OCI-LY7 (cell line): ENCODE measurements at regions not wholly inside any gene's neighbourhood (a gene's known extent, or its start where the extent isn't known, plus 50 kb on each side); places are given as distances from the start of the nearest gene placed in this dataset.

Source experiments
- BruUV-seq: library from RNA; stranded (reverse); fragments of 400-500 nt; replicated peaks from 2 replicates; lab custom pipeline; 2021; lab: Mats Ljungman, UMichigan
- CTCF ChIA-PET: fragments of 300-600 bp; sonication (Branson Sonifier 250); formaldehyde crosslinking; loops from one replicate; lab custom pipeline; 2022; ENCODE audit warnings: antibody characterized with exemption; ENCODE audit not compliant: unreplicated experiment; lab: Charles Lee
- POLR2A ChIA-PET: fragments of 300-600 bp; sonication (Branson Sonifier 250); formaldehyde crosslinking; loops from one replicate; lab custom pipeline; 2022; ENCODE audit warnings: antibody characterized with exemption; lab: Charles Lee
- DNase-seq: peaks from one replicate; pipeline ENCODE4 v3.0.0-alpha.2; 2015; ENCODE audit warnings: low spot score
- H2AFZ ChIP-seq: fragments of 200-600 bp; sonication (generic), shearing (Covaris generic); 2 replicates; pipeline ENCODE4 v1.6.1; 2014; ENCODE audit warnings: mild to moderate bottlenecking, antibody characterized with exemption, low read length, moderate library complexity
- H3K27ac ChIP-seq: fragments of 200-600 bp; sonication (generic); 2 replicates; pipeline ENCODE4 v1.5.1; 2014; ENCODE audit warnings: mixed run types, low read depth, mild to moderate bottlenecking, moderate library complexity, low read length, inconsistent platforms; ENCODE audit not compliant: poor library complexity, severe bottlenecking
- H3K36me3 ChIP-seq: fragments of 200-600 bp; sonication (generic); 2 replicates; pipeline ENCODE4 v1.6.1; 2014; ENCODE audit warnings: mild to moderate bottlenecking, antibody characterized with exemption, low read length, moderate library complexity, mixed read lengths; ENCODE audit not compliant: insufficient read depth
- H3K4me1 ChIP-seq: fragments of 200-600 bp; sonication (generic); 2 replicates; pipeline ENCODE4 v1.5.1; 2014; ENCODE audit warnings: mild to moderate bottlenecking, low read length; ENCODE audit not compliant: insufficient read depth, poor library complexity, severe bottlenecking
- H3K4me2 ChIP-seq: fragments of 200-600 bp; sonication (generic); 2 replicates; pipeline ENCODE4 v1.6.1; 2014; ENCODE audit warnings: mild to moderate bottlenecking, low read length
- H3K4me3 ChIP-seq: fragments of 200-600 bp; sonication (generic); 2 replicates; pipeline ENCODE4 v1.5.1; 2014; ENCODE audit warnings: mild to moderate bottlenecking, low read depth, low read length; ENCODE audit not compliant: poor library complexity, severe bottlenecking
- H3K79me2 ChIP-seq: fragments of 200-600 bp; sonication (generic); 2 replicates; pipeline ENCODE4 v1.6.1; 2016; ENCODE audit warnings: low read depth, mild to moderate bottlenecking, low read length, moderate library complexity, mixed read lengths; ENCODE audit not compliant: insufficient read depth
- H3K9me2 ChIP-seq: fragments of 200-600 bp; sonication (generic); 2 replicates; pipeline ENCODE4 v1.6.1; 2016; ENCODE audit warnings: mild to moderate bottlenecking, low read length, mixed read lengths; ENCODE audit not compliant: insufficient read depth
- H3K9me3 ChIP-seq: fragments of 200-600 bp; sonication (generic); 2 replicates; pipeline ENCODE4 v1.6.1; 2014; ENCODE audit warnings: mild to moderate bottlenecking, mixed run types, low read length, mixed read lengths
- H4K20me1 ChIP-seq: fragments of 200-600 bp; sonication (generic); 2 replicates; pipeline ENCODE4 v1.6.1; 2014; ENCODE audit warnings: mild to moderate bottlenecking, antibody characterized with exemption, low read length, moderate library complexity, mixed read lengths; ENCODE audit not compliant: insufficient read depth
- CTCF ChIP-seq: fragments of 200-600 bp; sonication (generic); conservative IDR thresholded peaks from 2 replicates; pipeline ENCODE4 v1.5.1; 2014; ENCODE audit warnings: mild to moderate bottlenecking, antibody characterized with exemption, low read length, moderate library complexity, mixed read lengths
- EZH2phosphoT487 ChIP-seq: fragments of 200-600 bp; sonication (generic); IDR thresholded peaks from 2 replicates; pipeline ENCODE4 v1.6.1; 2018; ENCODE audit warnings: low read depth, borderline replicate concordance, mild to moderate bottlenecking, mixed run types, antibody characterized with exemption, low read length, moderate library complexity, mixed read lengths
- intact Hi-C: fragments of 100-400 bp; cut with micrococcal nuclease; formaldehyde crosslinking; loops from one replicate; pipeline ENCODE4 v1.10.0; 2022; ENCODE audit not compliant: unreplicated experiment

GRCh38 chr2:236776695-236777251 is 207.1 kb downstream of the ACKR3 start:
- TF ChIP-seq EZH2phosphoT487 (no peak), CTCF (no peak)
- ChIA-PET CTCF (no interaction called here), POLR2A (interaction anchor here (0.6 to 0.7 kb wide), 2 partner anchors 383 to 712 kb away, joined by 3 to 4 read pairs; no protein-coding TSS in a partner anchor)
- no peaks in the 10 kb centered on the region for H3K4me1 ChIP-seq
- H3K79me2 ChIP-seq, result no peaks in the 10 kb centered on the region
- H3K4me2 ChIP-seq, result no peak overlapping the region
- no peaks in the 10 kb centered on the region for H3K9me2 ChIP-seq
- H3K9me3 ChIP-seq, result no peaks in the 10 kb centered on the region
- no peaks in the 10 kb centered on the region for H3K36me3 ChIP-seq
- no peak overlapping the region for H3K4me3 ChIP-seq
- no peak for DNase-seq
- no peaks in the 10 kb centered on the region for H4K20me1 ChIP-seq
- no TSS peak for BruUV-seq
- H3K27ac ChIP-seq, result no peak overlapping the region
- intact Hi-C loops, result no loop called here
- no peak overlapping the region for H2AFZ ChIP-seq

GRCh38 chr2:236777408-236777807 is 207.8 kb downstream of the ACKR3 start:
- H3K4me1 ChIP-seq, result no peaks in the 10 kb centered on the region
- BruUV-seq, result no TSS peak
- no peaks in the 10 kb centered on the region for H3K9me2 ChIP-seq
- no peaks in the 10 kb centered on the region for H4K20me1 ChIP-seq
- POLR2A ChIA-PET, result no interaction called here
- no peak overlapping the region for H3K27ac ChIP-seq
- CTCF ChIA-PET, result no interaction called here
- H3K79me2 ChIP-seq, result no peaks in the 10 kb centered on the region
- no peak overlapping the region for H2AFZ ChIP-seq
- no peak overlapping the region for H3K4me3 ChIP-seq
- no peak overlapping the region for H3K4me2 ChIP-seq
- no peak for DNase-seq
- TF ChIP-seq EZH2phosphoT487 (no peak), CTCF (no peak)
- no peaks in the 10 kb centered on the region for H3K9me3 ChIP-seq
- intact Hi-C loops, result no loop called here
- H3K36me3 ChIP-seq, result no peaks in the 10 kb centered on the region

GRCh38 chr2:236781933-236782816 is 212.6 kb downstream of the ACKR3 start:
- intact Hi-C loops, result no loop called here
- H3K9me2 ChIP-seq, result no peaks in the 10 kb centered on the region
- no peak overlapping the region for H3K4me2 ChIP-seq
- TF ChIP-seq CTCF (no peak), EZH2phosphoT487 (no peak)
- H3K36me3 ChIP-seq, result no peaks in the 10 kb centered on the region
- no peaks in the 10 kb centered on the region for H3K79me2 ChIP-seq
- no peak overlapping the region for H3K27ac ChIP-seq
- POLR2A ChIA-PET, result no interaction called here
- no peaks in the 10 kb centered on the region for H3K4me1 ChIP-seq
- DNase-seq, result no peak
- CTCF ChIA-PET, result no interaction called here
- H2AFZ ChIP-seq, result no peak overlapping the region
- BruUV-seq, result no TSS peak
- no peaks in the 10 kb centered on the region for H3K9me3 ChIP-seq
- no peaks in the 10 kb centered on the region for H4K20me1 ChIP-seq
- H3K4me3 ChIP-seq, result no peak overlapping the region
